ENCODE measurements at regions not wholly inside any gene's neighbourhood (a gene's known extent, or its start where the extent isn't known, plus 50 kb on each side); places are given as distances from the start of the nearest gene placed in this dataset.

DNA sequence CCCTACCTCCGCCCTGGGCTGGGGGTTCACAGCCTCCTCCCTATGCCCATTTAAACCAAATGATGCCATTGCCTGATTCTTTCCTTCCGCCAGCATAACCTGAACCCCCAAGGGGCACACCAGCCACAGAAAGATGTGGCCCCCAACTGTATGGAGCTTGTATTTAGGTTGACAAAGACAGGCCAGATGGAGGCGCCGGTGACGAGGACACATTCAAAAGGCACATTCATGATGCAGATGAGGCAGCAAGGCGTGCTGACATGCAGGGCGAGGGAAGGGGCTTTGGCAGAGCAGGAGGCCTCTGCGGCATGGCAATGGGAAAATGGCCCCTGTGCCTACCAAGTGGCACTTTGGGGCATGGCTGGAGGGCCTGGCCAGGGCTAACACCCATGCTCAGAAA is 112.2 kb downstream of the RFLNA start:
- H3K9me3 Mint-ChIP-seq = peaks cover 0 to 2% (median 0%) of the 10 kb centered on the region in 7 donors
- H3K4me1 Mint-ChIP-seq = no peaks in the 10 kb centered on the region
- Histone ChIP-seq H4K20me1 (ENCODE audit: insufficient read depth, low read length) (peaks cover 98% of the 10 kb centered on the region), H2AFZ (ENCODE audit: insufficient read depth, low read depth, low read length, poor library complexity, severe bottlenecking) (no peak overlapping the region), H3K27ac (ENCODE audit: low read depth in 1 of 2, low read length in 2 of 2) (no peak overlapping the region), H3K9ac (ENCODE audit: insufficient read depth, low read length, poor library complexity, severe bottlenecking) (no peak overlapping the region), H3K4me3 (replicated peaks in 1 of 3; ENCODE audit: low read depth in 2 of 3, low read length in 3 of 3) (no peak overlapping the region), H3K4me2 (replicated peaks; ENCODE audit: extremely low read depth, low read length, poor library complexity, severe bottlenecking) (no peak overlapping the region), H3K9me3 (replicated peaks in 1 of 2; ENCODE audit: control insufficient read depth in 1 of 2, insufficient read depth in 1 of 2, low read length in 2 of 2) (no peaks in the 10 kb centered on the region), H3K36me3 (replicated peaks in 1 of 2; ENCODE audit: control insufficient read depth in 1 of 2, insufficient read depth in 2 of 2, low read length in 2 of 2) (peaks cover 71 to 99% of the 10 kb centered on the region in 2 donors), H3K27me3 (ENCODE audit: control insufficient read depth in 2 of 2, insufficient read depth in 2 of 2, low read length in 2 of 2) (no peaks in the 10 kb centered on the region), H3K4me1 (ENCODE audit: control insufficient read depth in 1 of 2, insufficient read depth in 2 of 2, low read length in 2 of 2) (no peaks in the 10 kb centered on the region), H3K79me2 (ENCODE audit: insufficient read depth, low read length) (peaks cover 41% of the 10 kb centered on the region)
- 100% methylated on average over 6 of the region's 8 CpGs for WGBS (ENCODE audit: insufficient coverage)
- H3K27me3 Mint-ChIP-seq (ENCODE audit: low read depth in 3 of 3) = peaks cover 0 to 2% (median 0%) of the 10 kb centered on the region in 3 donors
- H3K4me3 Mint-ChIP-seq = no peak overlapping the region
- intact Hi-C loops (cut with micrococcal nuclease) = loop anchor here in 1 of 2 donors (5.0 kb wide), 1 partner anchor 50 kb away; no protein-coding TSS in a partner anchor
- no peak for DNase-seq
- TF ChIP-seq, protein P1, sequence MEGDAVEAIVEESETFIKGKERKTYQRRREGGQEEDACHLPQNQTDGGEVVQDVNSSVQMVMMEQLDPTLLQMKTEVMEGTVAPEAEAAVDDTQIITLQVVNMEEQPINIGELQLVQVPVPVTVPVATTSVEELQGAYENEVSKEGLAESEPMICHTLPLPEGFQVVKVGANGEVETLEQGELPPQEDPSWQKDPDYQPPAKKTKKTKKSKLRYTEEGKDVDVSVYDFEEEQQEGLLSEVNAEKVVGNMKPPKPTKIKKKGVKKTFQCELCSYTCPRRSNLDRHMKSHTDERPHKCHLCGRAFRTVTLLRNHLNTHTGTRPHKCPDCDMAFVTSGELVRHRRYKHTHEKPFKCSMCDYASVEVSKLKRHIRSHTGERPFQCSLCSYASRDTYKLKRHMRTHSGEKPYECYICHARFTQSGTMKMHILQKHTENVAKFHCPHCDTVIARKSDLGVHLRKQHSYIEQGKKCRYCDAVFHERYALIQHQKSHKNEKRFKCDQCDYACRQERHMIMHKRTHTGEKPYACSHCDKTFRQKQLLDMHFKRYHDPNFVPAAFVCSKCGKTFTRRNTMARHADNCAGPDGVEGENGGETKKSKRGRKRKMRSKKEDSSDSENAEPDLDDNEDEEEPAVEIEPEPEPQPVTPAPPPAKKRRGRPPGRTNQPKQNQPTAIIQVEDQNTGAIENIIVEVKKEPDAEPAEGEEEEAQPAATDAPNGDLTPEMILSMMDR (IDR thresholded peaks at IDR 0.05) = no peak
- H3K36me3 Mint-ChIP-seq = peaks cover 61 to 90% of the 10 kb centered on the region in 2 donors
- H3K27ac Mint-ChIP-seq = peak overlapping the region in 2 of 7 donors; percentile 20 to 47

DNA sequence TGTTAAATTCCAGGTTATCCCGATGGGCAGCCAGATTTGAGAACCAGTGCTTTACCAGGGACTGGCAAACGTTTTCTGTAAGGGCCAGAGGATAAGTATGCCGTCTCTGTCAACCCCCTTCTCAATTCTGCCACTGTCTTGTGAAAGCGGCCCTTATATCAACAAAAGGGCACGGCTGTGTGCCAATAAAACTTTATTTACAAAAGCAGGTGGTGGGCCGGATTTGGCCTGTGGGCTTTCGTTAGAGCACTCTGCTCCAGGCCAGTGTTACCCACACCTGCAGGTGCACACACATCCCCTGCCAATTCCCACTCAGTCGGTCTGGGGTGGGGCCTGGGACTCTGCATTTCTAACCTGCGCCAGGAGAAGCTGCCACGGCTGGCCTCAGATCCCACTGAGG is 111.2 kb downstream of the RFLNA start:
- intact Hi-C loops (cut with micrococcal nuclease) = loop anchor here in 1 of 2 donors (5.0 kb wide), 1 partner anchor 49 kb away; no protein-coding TSS in a partner anchor
- Mint-ChIP-seq H3K36me3 (peaks cover 64 to 91% of the 10 kb centered on the region in 2 donors), H3K9me3 (peaks cover 0 to 2% (median 0%) of the 10 kb centered on the region in 7 donors), H3K4me1 (no peaks in the 10 kb centered on the region), H3K27ac (peak overlapping the region in 2 of 7 donors; percentile 41 to 67), H3K4me3 (no peak overlapping the region), H3K27me3 (ENCODE audit: low read depth in 3 of 3) (peaks cover 0 to 2% (median 0%) of the 10 kb centered on the region in 3 donors)
- Histone ChIP-seq H3K4me1 (ENCODE audit: control insufficient read depth in 1 of 2, insufficient read depth in 2 of 2, low read length in 2 of 2) (no peaks in the 10 kb centered on the region), H3K9me3 (replicated peaks in 1 of 2; ENCODE audit: control insufficient read depth in 1 of 2, insufficient read depth in 1 of 2, low read length in 2 of 2) (no peaks in the 10 kb centered on the region), H3K36me3 (replicated peaks in 1 of 2; ENCODE audit: control insufficient read depth in 1 of 2, insufficient read depth in 2 of 2, low read length in 2 of 2) (peaks cover 73 to 99% of the 10 kb centered on the region in 2 donors), H3K9ac (ENCODE audit: insufficient read depth, low read length, poor library complexity, severe bottlenecking) (no peak overlapping the region), H3K79me2 (ENCODE audit: insufficient read depth, low read length) (peaks cover 34% of the 10 kb centered on the region), H4K20me1 (ENCODE audit: insufficient read depth, low read length) (peaks cover 98% of the 10 kb centered on the region), H3K4me3 (replicated peaks in 1 of 3; ENCODE audit: low read depth in 2 of 3, low read length in 3 of 3) (no peak overlapping the region), H2AFZ (ENCODE audit: insufficient read depth, low read depth, low read length, poor library complexity, severe bottlenecking) (no peak overlapping the region), H3K27ac (ENCODE audit: low read depth in 1 of 2, low read length in 2 of 2) (peak overlapping the region in 1 of 2 donors; percentile 14), H3K4me2 (replicated peaks; ENCODE audit: extremely low read depth, low read length, poor library complexity, severe bottlenecking) (no peak overlapping the region), H3K27me3 (ENCODE audit: control insufficient read depth in 2 of 2, insufficient read depth in 2 of 2, low read length in 2 of 2) (no peaks in the 10 kb centered on the region)
- 99% methylated on average over 7 of the region's 10 CpGs for WGBS (ENCODE audit: insufficient coverage)
- TF ChIP-seq, protein P1 (IDR thresholded peaks at IDR 0.05) = no peak
- no peak for DNase-seq
